Smooth muscle cell (in vitro differentiated cells): ENCODE measurements at regions not wholly inside any gene's neighbourhood (a gene's known extent, or its start where the extent isn't known, plus 50 kb on each side); places are given as distances from the start of the nearest gene placed in this dataset.

ENCODE experiments used
- DNase-seq: peaks from one replicate; lab custom pipeline; 2025; ENCODE audit not compliant: unreplicated experiment; lab: John Stamatoyannopoulos, UW
- H2AFZ ChIP-seq: fragments of 200-600 bp; sonication (generic); 2 replicates; pipeline ENCODE4 v1.6.0; 2016; ENCODE audit warnings: antibody characterized with exemption, low read depth, mild to moderate bottlenecking
- H3F3A ChIP-seq: fragments of 200-600 bp; sonication (generic); 2 replicates; pipeline ENCODE4 v1.6.0; 2017; ENCODE audit warnings: antibody characterized with exemption, low read depth
- H3K27ac ChIP-seq: fragments of 200-600 bp; sonication (generic); 2 replicates; pipeline ENCODE4 v1.5.1; 2016; ENCODE audit warnings: low read depth, mild to moderate bottlenecking
- H3K27me3 ChIP-seq: fragments of 200-600 bp; sonication (generic); 2 replicates; pipeline ENCODE4 v1.6.1; 2016; ENCODE audit warnings: low read depth, mild to moderate bottlenecking
- H3K36me3 ChIP-seq: fragments of 200-600 bp; sonication (generic); 2 replicates; pipeline ENCODE4 v1.5.1; 2016; ENCODE audit warnings: low read depth
- H3K4me1 ChIP-seq: fragments of 200-600 bp; sonication (generic); 2 replicates; pipeline ENCODE4 v1.5.1; 2016; ENCODE audit warnings: low read depth
- H3K4me2 ChIP-seq: fragments of 200-600 bp; sonication (generic); 2 replicates; pipeline ENCODE4 v1.6.0; 2016; ENCODE audit warnings: mild to moderate bottlenecking
- H3K4me3 ChIP-seq: fragments of 200-600 bp; sonication (generic); 2 replicates; pipeline ENCODE4 v1.5.1; 2016; ENCODE audit warnings: mild to moderate bottlenecking
- H3K79me2 ChIP-seq: fragments of 200-600 bp; sonication (generic); 2 replicates; pipeline ENCODE4 v1.6.0; 2016; ENCODE audit warnings: low read depth, mild to moderate bottlenecking
- H3K9ac ChIP-seq: fragments of 200-600 bp; sonication (generic); 2 replicates; pipeline ENCODE4 v1.6.0; 2016; ENCODE audit warnings: low read depth
- H3K9me3 ChIP-seq: fragments of 200-600 bp; sonication (generic); replicated peaks from 2 replicates; pipeline ENCODE4 v1.5.1; 2016; ENCODE audit warnings: low read depth
- H4K20me1 ChIP-seq: fragments of 200-600 bp; sonication (generic); 2 replicates; pipeline ENCODE4 v1.6.0; 2016; ENCODE audit warnings: low read depth
- CTCF ChIP-seq: fragments of 200-600 bp; sonication (generic); IDR thresholded peaks from 2 replicates; pipeline ENCODE4 v1.5.1; 2017; ENCODE audit warnings: borderline replicate concordance, mild to moderate bottlenecking, antibody characterized with exemption; ENCODE audit not compliant: insufficient read depth, poor library complexity, severe bottlenecking
- WGBS: methylation state at CpG from one replicate; pipeline ENCODE4 v1.1.7; 2016; ENCODE audit warnings: low lambda C conversion rate; 5-methylcytosine and 5-hydroxymethylcytosine counted together

- WGBS: 44% methylated on average over 4 of the region's 4 CpGs
- Histone ChIP-seq H4K20me1 (no peaks in the 10 kb centered on the region), H3K9ac (peak overlapping the region; percentile 69), H2AFZ (no peak overlapping the region), H3K36me3 (no peaks in the 10 kb centered on the region), H3K27ac (peak overlapping the region; percentile 93), H3K9me3 (no peaks in the 10 kb centered on the region), H3K79me2 (no peaks in the 10 kb centered on the region), H3K4me3 (no peak overlapping the region), H3K27me3 (no peaks in the 10 kb centered on the region), H3K4me1 (no peaks in the 10 kb centered on the region), H3K4me2 (peak overlapping the region; percentile 13), H3F3A (no peaks in the 10 kb centered on the region)
- DNase-seq: no peak
- no peak for TF ChIP-seq CTCF
These were observed 859.7 kb downstream of the GALC start for GRCh38 chr14:87133073-87133801.

GRCh38 chr14:87131879-87132278 lies 861.1 kb downstream of the GALC start:
- no peak for DNase-seq
- no peak overlapping the region for H3K4me3 ChIP-seq
- H3K9ac ChIP-seq: peak overlapping the region; percentile 16
- no peak for TF ChIP-seq CTCF
- no peaks in the 10 kb centered on the region for H3K27me3 ChIP-seq
- H3K36me3 ChIP-seq: no peaks in the 10 kb centered on the region
- no peak overlapping the region for H3K4me2 ChIP-seq
- H4K20me1 ChIP-seq: no peaks in the 10 kb centered on the region
- no peaks in the 10 kb centered on the region for H3K79me2 ChIP-seq
- H3K9me3 ChIP-seq: no peaks in the 10 kb centered on the region
- peak overlapping the region; percentile 93 for H3K27ac ChIP-seq
- no peak overlapping the region for H2AFZ ChIP-seq
- WGBS: 56% methylated on average over 5 of the region's 5 CpGs
- H3K4me1 ChIP-seq: no peaks in the 10 kb centered on the region
- H3F3A ChIP-seq: no peaks in the 10 kb centered on the region

- no peaks in the 10 kb centered on the region for H3F3A ChIP-seq
- H3K4me2 ChIP-seq: no peak overlapping the region
- no peaks in the 10 kb centered on the region for H3K4me1 ChIP-seq
- H4K20me1 ChIP-seq: no peaks in the 10 kb centered on the region
- H3K27me3 ChIP-seq: no peaks in the 10 kb centered on the region
- H3K9me3 ChIP-seq: no peaks in the 10 kb centered on the region
- TF ChIP-seq CTCF: no peak
- no peaks in the 10 kb centered on the region for H3K79me2 ChIP-seq
- H3K36me3 ChIP-seq: no peaks in the 10 kb centered on the region
- no peak overlapping the region for H3K27ac ChIP-seq
- H3K9ac ChIP-seq: no peak overlapping the region
- H2AFZ ChIP-seq: no peak overlapping the region
- H3K4me3 ChIP-seq: no peak overlapping the region
- DNase-seq: no peak
These were observed 870.8 kb downstream of the GALC start for GRCh38 chr14:87122166-87122565.

- Histone ChIP-seq H3K4me3 (no peak overlapping the region), H3K27me3 (no peaks in the 10 kb centered on the region), H3K9me3 (no peaks in the 10 kb centered on the region), H3K36me3 (no peaks in the 10 kb centered on the region), H3K27ac (no peak overlapping the region), H4K20me1 (no peaks in the 10 kb centered on the region), H3F3A (no peaks in the 10 kb centered on the region), H2AFZ (no peak overlapping the region), H3K4me1 (no peaks in the 10 kb centered on the region), H3K79me2 (no peaks in the 10 kb centered on the region), H3K9ac (no peak overlapping the region), H3K4me2 (no peak overlapping the region)
- WGBS: 89% methylated on average over 2 of the region's 2 CpGs
- no peak for DNase-seq
- TF ChIP-seq CTCF: no peak
These were observed 871.3 kb downstream of the GALC start for GRCh38 chr14:87121716-87122115.
